Mesenchymal stem cell (in vitro differentiated cells and primary cell): ENCODE measurements at regions not wholly inside any gene's neighbourhood (a gene's known extent, or its start where the extent isn't known, plus 50 kb on each side); places are given as distances from the start of the nearest gene placed in this dataset.

Experiments used
- DNase-seq: peaks from one replicate; pipeline ENCODE4 v3.0.0-alpha.2; 2013
- H2AFZ ChIP-seq: one replicate; pipeline ENCODE4 v1.6.1; 2013; ENCODE audit warnings: low read depth, mild to moderate bottlenecking, control low read depth, inconsistent platforms, low read length, moderate library complexity
- H2AK5ac ChIP-seq: 2 replicates; pipeline ENCODE4 v1.6.1; 2013; ENCODE audit warnings: low read length, moderate library complexity, mild to moderate bottlenecking, inconsistent platforms; ENCODE audit not compliant: severe bottlenecking
- H2BK120ac ChIP-seq: one replicate; pipeline ENCODE4 v1.6.1; 2013; ENCODE audit warnings: low read depth, mild to moderate bottlenecking, inconsistent platforms, low read length, moderate library complexity
- H2BK12ac ChIP-seq, 2 experiments: one replicate each; pipeline ENCODE4 v1.6.1; 2013; ENCODE audit warnings: inconsistent platforms in 2 of 2, low read length in 2 of 2, mild to moderate bottlenecking in 2 of 2, moderate library complexity in 2 of 2, control low read depth in 1 of 2
- H2BK15ac ChIP-seq: one replicate; pipeline ENCODE4 v1.6.1; 2013; ENCODE audit warnings: mild to moderate bottlenecking, low read depth, inconsistent platforms; ENCODE audit not compliant: poor library complexity, severe bottlenecking
- H2BK5ac ChIP-seq: 2 replicates; pipeline ENCODE4 v1.6.1; 2013; ENCODE audit warnings: low read depth, mild to moderate bottlenecking, low read length, control low read depth, inconsistent platforms; ENCODE audit not compliant: poor library complexity, severe bottlenecking
- H3K14ac ChIP-seq, 2 experiments: one replicate each; pipeline ENCODE4 v1.6.1; 2013; ENCODE audit warnings: inconsistent platforms in 2 of 2, low read length in 2 of 2, control low read depth in 1 of 2, mild to moderate bottlenecking in 1 of 2, moderate library complexity in 1 of 2
- H3K18ac ChIP-seq, 2 experiments: one replicate each; pipeline ENCODE4 v1.6.1; 2013; ENCODE audit warnings: inconsistent platforms in 2 of 2, low read length in 2 of 2, control low read depth in 1 of 2, low read depth in 1 of 2, mild to moderate bottlenecking in 1 of 2
- H3K23ac ChIP-seq, 2 experiments: one replicate each; pipeline ENCODE4 v1.6.1; 2013; ENCODE audit warnings: inconsistent platforms in 2 of 2, low read length in 2 of 2, mild to moderate bottlenecking in 2 of 2, moderate library complexity in 2 of 2, control low read depth in 1 of 2
- H3K27ac ChIP-seq: 2 replicates; pipeline ENCODE4 v1.5.1; 2013; ENCODE audit warnings: mild to moderate bottlenecking, moderate library complexity, low read length, control low read depth, inconsistent platforms; ENCODE audit not compliant: poor library complexity, severe bottlenecking
- H3K27me3 ChIP-seq, 2 experiments: 2 replicates each; pipeline versions ENCODE4 v1.6.1 to v1.7.0; 2013; ENCODE audit warnings: low read length in 2 of 2, mild to moderate bottlenecking in 2 of 2, moderate library complexity in 2 of 2, control low read depth in 1 of 2, inconsistent platforms in 1 of 2; ENCODE audit not compliant: control insufficient read depth in 1 of 2, insufficient read depth in 1 of 2
- H3K36me3 ChIP-seq, 2 experiments: 2 replicates each; pipeline versions ENCODE4 v1.6.1 to v1.7.0; 2013; ENCODE audit warnings: low read length in 2 of 2, control low read depth in 1 of 2, inconsistent platforms in 1 of 2, low read depth in 1 of 2, mild to moderate bottlenecking in 1 of 2; ENCODE audit not compliant: insufficient read depth in 2 of 2, control insufficient read depth in 1 of 2
- H3K4ac ChIP-seq, 2 experiments: one replicate each; pipeline ENCODE4 v1.6.1; 2013; ENCODE audit warnings: inconsistent platforms in 2 of 2, low read length in 2 of 2, mild to moderate bottlenecking in 2 of 2, moderate library complexity in 2 of 2, control low read depth in 1 of 2, low read depth in 1 of 2
- H3K4me1 ChIP-seq: 2 replicates; pipeline ENCODE4 v1.6.1; 2013; ENCODE audit warnings: low read depth, low read length, control low read depth; ENCODE audit not compliant: control insufficient read depth, insufficient read depth
- H3K4me2 ChIP-seq: 2 replicates; pipeline ENCODE4 v1.6.1; 2013; ENCODE audit warnings: low read length, mild to moderate bottlenecking, inconsistent platforms; ENCODE audit not compliant: poor library complexity, severe bottlenecking
- H3K4me3 ChIP-seq, 2 experiments: 2 replicates each; pipeline versions ENCODE4 v1.5.1 to v1.7.0; 2013; ENCODE audit warnings: low read length in 2 of 2, mild to moderate bottlenecking in 2 of 2, control low read depth in 1 of 2, low read depth in 1 of 2; ENCODE audit not compliant: insufficient read depth in 1 of 2
- H3K79me1 ChIP-seq: replicated peaks from 2 replicates; pipeline ENCODE4 v1.6.1; 2013; ENCODE audit warnings: mild to moderate bottlenecking, control low read depth, low read length, inconsistent platforms; ENCODE audit not compliant: poor library complexity, severe bottlenecking
- H3K9ac ChIP-seq: 2 replicates; pipeline ENCODE4 v1.7.0; 2013; ENCODE audit warnings: mild to moderate bottlenecking, low read length, moderate library complexity
- H3K9me3 ChIP-seq: 2 replicates; pipeline ENCODE4 v1.7.0; 2013; ENCODE audit warnings: mild to moderate bottlenecking, low read length; ENCODE audit not compliant: control insufficient read depth
- H4K8ac ChIP-seq: one replicate; pipeline ENCODE4 v1.6.1; 2013; ENCODE audit warnings: inconsistent platforms, mild to moderate bottlenecking, low read length, moderate library complexity
- H4K91ac ChIP-seq: one replicate; pipeline ENCODE4 v1.6.1; 2013; ENCODE audit warnings: mild to moderate bottlenecking, low read length, inconsistent platforms
- WGBS: methylation state at CpG from one replicate; pipeline ENCODE4 v1.1.7; 2013; ENCODE audit warnings: mixed read lengths; 5-methylcytosine and 5-hydroxymethylcytosine counted together

- Histone ChIP-seq H3K27ac (no peak overlapping the region), H3K4me3 (no peak overlapping the region), H3K4ac (no peak overlapping the region), H2BK12ac (no peak overlapping the region), H4K91ac (no peak overlapping the region), H3K36me3 (no peaks in the 10 kb centered on the region), H2AFZ (no peak overlapping the region), H3K9ac (no peak overlapping the region), H3K79me1 (no peaks in the 10 kb centered on the region), H3K23ac (no peak overlapping the region), H2BK120ac (no peak overlapping the region), H2AK5ac (no peak overlapping the region), H3K27me3 (no peaks in the 10 kb centered on the region), H3K9me3 (no peaks in the 10 kb centered on the region), H4K8ac (no peak overlapping the region), H3K4me2 (no peak overlapping the region), H2BK15ac (no peak overlapping the region), H3K18ac (no peak overlapping the region), H3K4me1 (no peaks in the 10 kb centered on the region), H2BK5ac (no peak overlapping the region), H3K14ac (no peak overlapping the region)
- no peak for DNase-seq
Observed at GRCh38 chr3:89889386-89889785, 782.0 kb downstream of the EPHA3 start.

GRCh38 chr3:89908711-89909213 is 801.3 kb downstream of the EPHA3 start:
- no peak overlapping the region for H4K8ac ChIP-seq
- H3K4me3 ChIP-seq = no peak overlapping the region
- H3K9ac ChIP-seq = no peak overlapping the region
- no peak overlapping the region for H3K4ac ChIP-seq
- no peak overlapping the region for H3K14ac ChIP-seq
- H3K27ac ChIP-seq = no peak overlapping the region
- H3K9me3 ChIP-seq = peaks cover 8% of the 10 kb centered on the region
- no peak for DNase-seq
- no peak overlapping the region for H3K18ac ChIP-seq
- no peaks in the 10 kb centered on the region for H3K27me3 ChIP-seq
- H2BK120ac ChIP-seq = no peak overlapping the region
- no peak overlapping the region for H2BK12ac ChIP-seq
- H3K23ac ChIP-seq = no peak overlapping the region
- no peak overlapping the region for H4K91ac ChIP-seq
- H2AFZ ChIP-seq = no peak overlapping the region
- no peaks in the 10 kb centered on the region for H3K36me3 ChIP-seq
- H3K4me2 ChIP-seq = no peak overlapping the region
- no peak overlapping the region for H2BK15ac ChIP-seq
- H3K4me1 ChIP-seq = no peaks in the 10 kb centered on the region
- H2BK5ac ChIP-seq = no peak overlapping the region
- no peaks in the 10 kb centered on the region for H3K79me1 ChIP-seq
- H2AK5ac ChIP-seq = no peak overlapping the region

- 85% methylated on average over 6 of the region's 6 CpGs for WGBS
- Histone ChIP-seq H3K27me3 (no peaks in the 10 kb centered on the region), H4K91ac (no peak overlapping the region), H2AK5ac (no peak overlapping the region), H2BK15ac (no peak overlapping the region), H2AFZ (no peak overlapping the region), H3K4ac (no peak overlapping the region), H2BK120ac (no peak overlapping the region), H3K18ac (no peak overlapping the region), H3K23ac (no peak overlapping the region), H2BK5ac (no peak overlapping the region), H3K14ac (no peak overlapping the region), H3K4me2 (no peak overlapping the region), H4K8ac (no peak overlapping the region), H3K9me3 (peaks cover 5% of the 10 kb centered on the region), H3K36me3 (no peaks in the 10 kb centered on the region), H3K79me1 (no peaks in the 10 kb centered on the region), H2BK12ac (no peak overlapping the region), H3K4me1 (no peaks in the 10 kb centered on the region), H3K9ac (no peak overlapping the region), H3K4me3 (no peak overlapping the region), H3K27ac (no peak overlapping the region)
- DNase-seq = no peak
Observed at GRCh38 chr3:89912031-89912430, 804.6 kb downstream of the EPHA3 start.

GRCh38 chr3:89923921-89924610 is 816.6 kb downstream of the EPHA3 start:
- no peaks in the 10 kb centered on the region for H3K27me3 ChIP-seq
- H3K18ac ChIP-seq = no peak overlapping the region
- no peak overlapping the region for H4K8ac ChIP-seq
- H3K4ac ChIP-seq = no peak overlapping the region
- H3K4me1 ChIP-seq = no peaks in the 10 kb centered on the region
- H3K14ac ChIP-seq = no peak overlapping the region
- H3K79me1 ChIP-seq = no peaks in the 10 kb centered on the region
- DNase-seq = no peak
- no peak overlapping the region for H3K27ac ChIP-seq
- H2BK120ac ChIP-seq = no peak overlapping the region
- H3K9me3 ChIP-seq = no peaks in the 10 kb centered on the region
- H2AFZ ChIP-seq = no peak overlapping the region
- H3K9ac ChIP-seq = no peak overlapping the region
- 80% methylated on average over 1 of the region's 2 CpGs for WGBS
- H3K36me3 ChIP-seq = no peaks in the 10 kb centered on the region
- H2AK5ac ChIP-seq = no peak overlapping the region
- no peak overlapping the region for H3K23ac ChIP-seq
- no peak overlapping the region for H3K4me3 ChIP-seq
- H2BK15ac ChIP-seq = no peak overlapping the region
- no peak overlapping the region for H2BK12ac ChIP-seq
- no peak overlapping the region for H4K91ac ChIP-seq
- no peak overlapping the region for H2BK5ac ChIP-seq
- no peak overlapping the region for H3K4me2 ChIP-seq
